ENCODE measurements at regions not wholly inside any gene's neighbourhood (a gene's known extent, or its start where the extent isn't known, plus 50 kb on each side); places are given as distances from the start of the nearest gene placed in this dataset.
A peak's percentile ranks its signal among the peaks of the same experiment; 100 is the strongest.

GRCh38 chr5:10173716-10174115, 76.0 kb downstream of the ATPSCKMT start:
- DNase-seq (ENCODE audit: low spot score), result no peak

GRCh38 chr5:10172247-10172646, 77.4 kb downstream of the ATPSCKMT start:
- no peak for DNase-seq (ENCODE audit: low spot score)

- no peak for DNase-seq (ENCODE audit: low spot score)
These were observed 80.3 kb downstream of the ATPSCKMT start for GRCh38 chr5:10169359-10169758.

- DNase-seq (ENCODE audit: low spot score), result no peak
These were observed 81.4 kb downstream of the ATPSCKMT start for GRCh38 chr5:10168254-10168653.

GRCh38 chr5:10167806-10168205, 81.9 kb downstream of the ATPSCKMT start:
- DNase-seq (ENCODE audit: low spot score), result no peak

GRCh38 chr5:10166392-10166791, 83.3 kb downstream of the ATPSCKMT start:
- DNase-seq (ENCODE audit: low spot score), result no peak

GRCh38 chr5:10162468-10162867, 87.2 kb downstream of the ATPSCKMT start:
- DNase-seq (ENCODE audit: low spot score), result peak; percentile 26

GRCh38 chr5:10161778-10162177, 87.9 kb downstream of the ATPSCKMT start:
- DNase-seq (ENCODE audit: low spot score), result no peak

- no peak for DNase-seq (ENCODE audit: low spot score)
These were observed 89.4 kb downstream of the ATPSCKMT start for GRCh38 chr5:10160241-10160640.

- DNase-seq (ENCODE audit: low spot score), result no peak
These were observed 90.8 kb downstream of the ATPSCKMT start for GRCh38 chr5:10158886-10159285.

GRCh38 chr5:10157085-10157669, 92.5 kb downstream of the ATPSCKMT start:
- no peak for DNase-seq (ENCODE audit: low spot score)

- no peak for DNase-seq (ENCODE audit: low spot score)
These were observed 93.6 kb downstream of the ATPSCKMT start for GRCh38 chr5:10155897-10156667.

GRCh38 chr5:10153808-10154537, 95.7 kb downstream of the ATPSCKMT start:
- DNase-seq (ENCODE audit: low spot score), result no peak

GRCh38 chr5:10153394-10153793, 96.3 kb downstream of the ATPSCKMT start:
- no peak for DNase-seq (ENCODE audit: low spot score)

- no peak for DNase-seq (ENCODE audit: low spot score)
These were observed 98.0 kb downstream of the ATPSCKMT start for GRCh38 chr5:10151656-10152055.

- DNase-seq (ENCODE audit: low spot score), result no peak
These were observed 99.8 kb downstream of the ATPSCKMT start for GRCh38 chr5:10149911-10150310.

- peak; percentile 37 for DNase-seq (ENCODE audit: low spot score)
These were observed 103.7 kb downstream of the ATPSCKMT start for GRCh38 chr5:10145923-10146401.

GRCh38 chr5:10144040-10144439, 105.6 kb downstream of the ATPSCKMT start:
- DNase-seq (ENCODE audit: low spot score), result peak; percentile 75

- DNase-seq (ENCODE audit: low spot score), result peak; percentile 30
These were observed 109.3 kb downstream of the ATPSCKMT start for GRCh38 chr5:10140195-10140973.

GRCh38 chr5:10138395-10139057, 111.2 kb downstream of the ATPSCKMT start:
- no peak for DNase-seq (ENCODE audit: low spot score)

GRCh38 chr5:10133830-10134229, 115.9 kb downstream of the ATPSCKMT start:
- DNase-seq (ENCODE audit: low spot score), result peak; percentile 21
